HG02798 (cell line): ENCODE measurements at regions not wholly inside any gene's neighbourhood (a gene's known extent, or its start where the extent isn't known, plus 50 kb on each side); places are given as distances from the start of the nearest gene placed in this dataset.
"Not testable (repeated sequence)": the region's sequence is repeated elsewhere in the genome, so short reads cannot be mapped to it uniquely, and the experiment has no call there.

Experiments used
- ATAC-seq: cut with Tn5 transposase; IDR thresholded peaks from one replicate; pipeline ENCODE4 v1.9.1; 2021; ENCODE audit warnings: mild to moderate bottlenecking; ENCODE audit not compliant: unreplicated experiment, poor library complexity

DNA sequence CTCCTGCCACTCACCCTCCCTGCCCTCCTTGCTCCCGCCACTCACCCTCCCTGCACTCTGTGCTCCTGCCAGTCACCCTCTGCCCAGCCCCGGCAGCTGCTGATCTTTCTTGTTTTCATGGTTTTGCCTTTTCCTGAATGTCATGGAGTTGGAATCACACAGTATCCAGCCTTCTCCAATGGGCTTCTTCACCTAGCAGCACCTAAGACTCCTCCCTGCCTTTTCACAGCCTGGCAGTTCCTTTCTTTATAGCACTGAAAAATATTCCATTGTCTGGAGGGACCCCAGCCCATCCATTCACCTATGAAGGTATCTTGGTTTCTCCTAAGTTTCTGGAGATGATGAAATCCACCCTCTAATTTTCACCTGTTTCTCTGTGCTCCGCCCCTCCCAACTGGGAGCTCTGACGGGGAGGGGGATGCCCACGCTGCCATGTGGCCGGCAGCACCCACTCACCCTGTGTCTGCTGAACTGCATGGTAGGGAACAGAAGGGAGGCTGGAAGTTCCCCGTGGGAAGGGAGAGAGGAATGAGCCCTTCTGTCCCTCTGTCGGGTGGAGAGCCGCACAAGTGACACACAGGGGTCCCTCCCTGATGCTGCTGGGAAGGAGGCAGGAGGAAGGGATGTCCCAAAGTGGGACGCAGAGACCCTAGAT lies 144.9 kb upstream of the ZNF469 start:
- ATAC-seq: not testable (repeated sequence)

DNA sequence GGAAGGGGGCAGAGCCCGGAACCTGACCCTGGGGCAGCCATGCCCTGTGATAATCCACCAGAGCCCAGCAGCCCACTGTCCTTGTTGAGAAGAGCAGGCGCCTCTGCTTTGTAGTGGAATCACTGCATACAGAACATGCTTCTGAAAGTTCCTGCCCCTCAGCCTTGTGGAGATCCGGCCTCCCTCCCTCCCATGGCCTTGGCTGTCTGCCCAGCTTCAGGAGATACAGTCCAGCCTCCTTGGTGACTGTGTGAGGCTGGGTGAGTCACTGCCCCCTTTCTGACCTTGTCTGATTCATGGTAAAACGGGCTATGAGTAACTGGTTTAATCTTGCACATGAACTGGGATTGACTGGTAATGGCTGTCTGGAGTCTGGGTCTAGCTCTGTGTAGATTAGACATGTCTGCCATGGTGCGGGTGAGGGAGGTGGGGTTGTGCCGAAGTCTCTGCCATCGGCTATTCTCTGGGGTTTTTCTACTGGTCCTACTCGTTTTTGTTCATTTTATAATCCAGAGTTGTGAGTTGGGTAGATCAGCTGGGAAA lies 144.0 kb upstream of the ZNF469 start:
- not testable (repeated sequence) for ATAC-seq

DNA sequence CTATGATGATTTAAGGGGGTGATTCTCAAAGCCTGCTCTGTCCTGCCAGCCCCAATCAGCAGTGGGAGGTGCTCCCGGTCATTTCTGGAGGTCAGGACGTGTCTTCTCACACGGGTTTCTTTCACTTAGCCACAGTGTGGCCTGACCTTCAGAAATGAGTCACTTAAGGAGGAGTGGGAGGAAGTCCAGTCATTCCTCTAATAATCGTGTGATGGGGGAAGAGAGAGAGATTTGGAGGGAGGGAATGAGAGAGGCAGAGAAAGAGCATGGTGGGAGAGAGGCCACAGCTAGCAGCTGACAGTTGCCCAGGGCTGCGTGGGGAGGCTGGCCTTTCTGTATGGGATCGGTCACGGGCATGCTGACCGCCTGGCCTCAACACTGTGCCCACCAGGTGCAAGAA lies 142.6 kb upstream of the ZNF469 start:
- peak; percentile 37 for ATAC-seq

DNA sequence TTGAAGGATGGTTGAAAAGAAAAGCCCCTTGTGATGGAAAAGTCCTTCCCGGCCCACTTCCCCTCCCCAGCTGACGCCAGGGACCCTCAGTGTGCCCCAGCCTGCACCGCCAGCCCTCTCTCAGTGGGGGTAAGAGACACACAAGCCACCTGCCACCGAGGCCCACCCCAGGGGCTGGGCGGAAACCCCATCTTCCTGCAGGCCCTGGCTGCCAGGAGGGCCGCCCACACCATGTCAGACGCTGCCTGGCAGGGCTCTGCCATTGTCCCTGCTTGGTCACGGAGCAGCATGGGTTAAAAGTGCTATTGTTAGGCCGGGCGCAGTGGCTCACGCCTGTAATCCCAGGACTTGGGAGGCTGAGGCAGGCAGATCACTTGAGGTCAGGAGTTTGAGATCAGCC lies 142.0 kb upstream of the ZNF469 start:
- not testable (repeated sequence) for ATAC-seq

DNA sequence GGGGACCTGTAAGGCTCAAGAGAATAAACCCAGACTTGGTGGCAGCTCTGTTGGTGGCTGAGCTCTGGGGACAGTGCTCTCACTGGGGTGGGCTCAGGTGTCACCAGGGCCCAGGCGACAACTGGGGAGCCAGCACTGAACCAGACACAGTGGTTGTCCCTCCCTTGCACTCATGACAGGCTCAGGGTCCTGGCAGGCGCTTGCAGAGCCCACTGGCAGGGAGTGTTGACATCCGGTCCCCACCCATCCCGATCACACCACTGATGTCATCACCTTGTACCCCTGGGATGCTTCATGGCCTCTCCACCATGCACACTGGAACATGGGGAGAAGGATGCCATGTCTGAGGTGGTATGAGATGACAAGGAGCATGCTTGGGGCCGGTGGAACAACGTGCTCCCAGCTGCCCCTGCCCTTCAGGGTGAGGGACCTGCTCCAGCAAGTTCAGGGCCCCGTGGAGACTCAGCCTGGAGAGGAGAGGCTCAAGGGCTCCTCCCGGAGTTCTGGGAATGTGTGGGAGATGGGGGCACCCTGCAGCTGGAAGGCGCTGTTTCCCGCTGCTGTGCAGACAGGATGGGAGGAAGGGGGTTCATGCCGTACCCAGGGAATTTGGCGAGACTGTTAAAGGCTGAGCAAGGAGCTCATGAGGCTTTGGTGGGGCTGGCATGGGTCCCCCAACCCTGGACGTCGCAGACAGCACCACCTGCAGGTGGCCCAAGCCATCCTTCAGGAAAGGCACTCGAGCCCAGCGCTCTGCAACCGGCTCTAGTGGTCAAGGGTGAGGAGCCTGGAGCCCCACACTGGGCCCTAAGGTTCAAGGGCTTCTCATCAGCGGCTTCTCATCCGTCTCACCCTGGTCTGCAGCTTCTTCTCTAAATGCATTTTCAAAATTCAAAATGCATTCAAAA lies 141.1 kb upstream of the ZNF469 start:
- ATAC-seq: not testable (repeated sequence)

DNA sequence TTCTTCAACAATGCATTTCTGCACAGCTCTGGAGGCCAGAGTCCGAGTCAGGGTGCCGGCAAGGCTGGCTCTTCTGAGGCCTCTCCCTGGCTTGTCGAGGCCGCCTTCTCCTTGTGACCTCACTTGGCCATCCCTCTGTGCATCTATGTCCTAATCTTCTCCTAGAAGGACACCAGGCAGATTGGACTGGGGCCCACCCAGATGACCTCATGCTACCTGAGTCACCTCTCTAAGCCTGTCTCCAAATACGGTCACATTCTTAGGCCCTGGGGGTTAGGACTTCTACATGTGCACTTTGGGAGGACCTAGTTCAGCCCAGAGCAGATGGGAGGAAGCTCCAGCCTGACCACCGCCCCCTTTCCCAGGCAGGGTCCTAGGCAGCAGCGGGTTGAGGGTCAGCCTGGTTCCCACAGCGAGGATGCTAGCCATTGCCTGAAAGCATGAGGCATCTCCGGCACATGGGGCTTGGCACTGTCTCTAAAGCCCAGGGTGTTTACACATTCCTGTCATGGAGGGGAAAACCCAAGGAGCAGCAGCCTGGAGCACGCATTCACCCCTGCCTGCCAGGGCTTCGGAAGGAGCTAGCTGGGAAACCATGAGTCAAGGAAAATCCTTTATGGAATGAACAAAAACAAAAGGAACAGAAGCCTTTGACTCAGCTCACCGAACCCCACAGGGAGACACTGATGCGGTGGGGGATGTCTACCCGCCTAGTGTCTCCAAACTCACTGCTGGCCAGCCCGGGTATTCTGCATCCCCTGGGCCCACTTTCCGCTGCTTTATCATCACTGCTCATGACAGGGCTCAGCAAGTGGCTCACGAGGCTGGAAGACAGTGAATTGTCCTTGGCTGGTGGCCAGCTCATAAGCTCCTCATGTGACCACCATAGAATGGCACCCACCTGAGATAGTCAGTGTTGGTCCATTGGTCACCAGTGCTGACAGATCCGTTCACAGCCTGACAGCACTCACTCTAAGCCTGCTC lies 140.2 kb upstream of the ZNF469 start:
- ATAC-seq: not testable (repeated sequence)

DNA sequence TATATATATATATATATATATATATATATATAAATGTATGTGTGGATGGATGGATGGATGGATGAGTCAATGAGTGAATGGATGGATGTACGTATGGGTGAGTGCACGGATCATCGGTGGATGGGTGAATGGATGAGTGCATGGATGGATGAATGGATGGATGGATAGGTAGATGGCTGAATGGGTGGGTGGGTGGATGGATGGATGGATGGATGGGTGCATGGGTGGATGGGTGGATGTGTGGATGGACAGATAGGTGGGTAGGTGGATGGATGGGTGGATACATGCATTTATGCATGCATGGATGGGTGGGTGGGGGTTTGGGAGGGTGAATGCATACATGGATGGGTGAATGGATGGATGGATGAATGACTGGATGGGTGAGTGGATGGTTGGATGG lies 138.8 kb upstream of the ZNF469 start:
- not testable (repeated sequence) for ATAC-seq

DNA sequence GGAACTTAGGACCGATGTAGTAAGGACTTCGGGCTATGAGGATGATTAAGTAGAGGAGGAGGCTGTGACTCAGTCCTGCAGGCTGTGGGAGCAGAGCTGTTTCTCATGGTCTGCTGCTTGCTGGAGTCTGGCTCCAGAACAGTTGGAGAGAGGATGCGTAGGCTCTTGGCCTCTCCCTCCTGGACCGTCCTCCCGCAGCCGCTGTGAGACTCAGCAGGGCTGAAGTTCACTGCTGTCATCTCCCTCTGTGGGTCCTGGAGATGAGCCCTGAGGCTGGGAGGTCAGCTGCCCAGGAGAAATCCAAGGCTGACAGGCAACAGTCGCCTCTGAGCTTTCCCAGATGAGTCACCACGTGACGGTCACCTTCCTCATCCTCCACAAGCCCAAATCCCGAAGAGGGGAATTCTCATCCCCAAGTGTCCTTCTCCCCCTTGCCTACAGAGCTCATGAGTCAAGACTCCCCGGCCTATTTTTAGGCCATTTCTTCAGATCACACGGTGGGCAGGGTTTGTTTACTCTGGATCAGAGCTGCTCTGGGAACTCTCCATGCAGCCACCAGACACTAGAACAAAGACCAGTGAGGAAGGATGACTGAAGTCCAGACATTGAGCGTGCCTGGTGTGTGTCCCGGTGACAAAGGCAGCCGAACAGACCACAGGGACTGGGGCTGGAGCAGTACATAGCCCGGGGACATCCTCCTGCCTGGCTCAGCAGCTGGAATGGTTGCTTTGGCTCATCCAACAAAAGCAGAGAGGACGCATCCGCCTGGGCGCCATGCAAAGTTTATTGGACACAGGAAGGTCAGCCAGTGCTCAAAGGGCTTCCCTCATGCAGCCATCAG lies 137.3 kb upstream of the ZNF469 start:
- not testable (repeated sequence) for ATAC-seq

DNA sequence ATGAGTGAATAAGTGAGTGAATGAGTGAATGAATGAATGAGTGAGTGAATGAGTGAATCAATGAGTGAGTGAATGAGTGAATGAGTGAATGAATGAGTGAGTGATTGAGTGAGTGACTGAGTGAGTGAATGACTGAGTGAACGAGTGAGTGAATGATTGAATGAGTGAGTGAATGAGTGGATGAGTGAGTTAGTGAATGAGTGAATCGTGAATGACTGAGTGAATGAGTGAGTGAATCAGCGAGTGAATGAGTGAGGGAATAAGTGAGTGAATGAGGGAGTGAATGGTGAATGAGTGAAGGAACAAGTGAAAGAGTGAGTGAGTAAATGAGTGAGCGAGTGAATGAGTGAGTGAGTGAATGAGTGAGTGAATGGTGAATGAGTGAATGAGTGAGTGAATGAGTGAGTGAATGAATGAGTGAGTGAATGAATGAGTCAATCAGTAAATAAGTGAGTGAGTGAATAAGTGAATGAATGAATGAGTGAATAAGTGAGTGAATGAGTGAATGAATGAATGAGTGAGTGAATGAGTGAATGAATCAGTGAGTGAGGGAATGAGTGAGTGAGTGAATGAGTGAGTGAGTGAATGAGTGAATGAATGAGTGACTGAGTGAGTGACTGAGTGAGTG lies 135.7 kb upstream of the ZNF469 start:
- not testable (repeated sequence) for ATAC-seq

DNA sequence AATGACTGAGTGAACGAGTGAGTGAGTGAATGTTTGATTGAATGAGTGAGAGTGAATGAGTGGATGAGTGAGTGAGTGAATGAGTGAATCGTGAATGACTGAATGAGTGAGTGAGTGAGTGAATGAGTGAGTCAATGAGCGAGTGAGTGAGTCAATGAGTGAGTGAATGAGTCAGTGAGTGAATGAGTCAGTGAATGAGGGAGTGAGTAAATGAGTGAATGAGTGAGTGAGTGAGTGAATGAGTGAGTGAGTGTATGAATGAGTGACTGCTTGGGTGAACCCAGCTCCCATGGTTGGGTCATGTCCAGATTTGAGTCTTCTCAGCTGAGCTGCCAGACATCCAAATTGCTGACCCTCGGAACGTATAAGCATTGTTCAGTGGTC lies 135.2 kb upstream of the ZNF469 start:
- ATAC-seq: not testable (repeated sequence)

DNA sequence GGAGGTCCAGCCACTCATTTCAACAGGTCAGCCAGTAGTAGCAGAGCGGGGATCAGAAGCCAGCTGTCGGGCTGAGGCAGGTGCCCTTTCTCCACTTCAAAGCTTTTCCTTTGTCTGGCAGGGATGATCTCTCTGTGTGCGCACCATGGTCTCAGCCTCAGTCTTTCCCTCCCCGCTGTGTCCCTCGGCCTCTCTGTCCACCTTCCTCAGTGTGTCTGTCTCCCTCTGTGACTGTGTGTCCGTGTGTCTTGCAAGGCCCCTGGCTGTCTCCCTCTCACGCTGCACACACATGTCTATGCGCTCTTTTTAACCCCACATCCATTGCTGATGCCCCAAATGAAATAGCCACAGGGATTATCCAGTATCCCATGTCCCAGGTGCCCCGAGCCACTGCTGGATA lies 134.0 kb upstream of the ZNF469 start:
- ATAC-seq: not testable (repeated sequence)

DNA sequence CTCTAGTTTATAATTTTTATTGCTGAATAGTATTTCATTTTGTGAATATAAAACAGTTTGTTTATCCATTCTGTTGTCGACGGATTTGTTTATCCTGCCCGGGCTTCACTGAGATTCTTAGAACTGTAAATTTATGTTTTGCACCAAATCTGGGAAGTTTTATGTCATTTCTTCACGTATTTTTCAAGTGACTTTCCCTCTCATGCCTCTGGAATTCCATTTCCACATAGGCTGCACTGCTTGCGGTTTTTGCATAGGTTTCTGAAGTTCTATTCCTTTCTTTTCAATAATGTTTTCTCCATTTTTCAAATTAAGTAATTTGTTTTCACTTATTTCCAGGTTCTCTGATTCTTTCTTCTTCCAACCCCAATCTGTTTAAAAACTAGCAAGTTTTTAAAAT lies 132.4 kb upstream of the ZNF469 start:
- ATAC-seq: not testable (repeated sequence)

DNA sequence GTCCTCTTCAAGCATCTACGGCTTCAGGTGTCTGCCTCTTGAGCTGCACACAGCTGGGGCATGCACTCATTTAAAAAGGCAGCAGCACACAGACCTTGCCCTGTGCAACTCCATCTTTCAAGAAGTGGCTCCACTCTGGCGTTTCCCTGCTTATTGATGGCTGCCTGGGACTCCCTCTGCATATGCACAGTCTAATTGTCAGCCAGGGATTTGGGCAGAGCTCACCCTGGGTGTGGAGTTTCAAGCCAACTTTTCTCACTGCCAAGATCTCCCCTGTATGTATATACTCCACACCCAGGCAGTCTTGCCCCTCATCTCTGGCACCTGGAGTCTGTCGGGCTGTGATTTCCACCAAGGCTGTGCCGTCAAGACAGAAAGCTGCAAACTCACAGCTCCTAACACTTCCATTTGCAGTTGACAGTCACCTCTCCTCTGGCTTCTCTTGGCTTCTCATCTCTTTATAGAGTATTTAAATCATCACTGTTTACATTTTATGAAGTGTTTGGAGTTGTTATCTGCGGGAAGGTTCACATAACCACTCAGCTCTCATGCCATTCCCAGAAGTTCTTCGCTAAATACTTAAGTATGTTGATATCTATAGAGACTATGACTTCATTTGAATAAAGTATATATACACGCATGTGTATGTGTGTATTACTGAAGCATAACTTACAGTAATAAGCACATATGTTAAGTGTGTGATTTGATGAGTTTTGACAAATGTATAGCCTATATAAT lies 130.5 kb upstream of the ZNF469 start:
- not testable (repeated sequence) for ATAC-seq

DNA sequence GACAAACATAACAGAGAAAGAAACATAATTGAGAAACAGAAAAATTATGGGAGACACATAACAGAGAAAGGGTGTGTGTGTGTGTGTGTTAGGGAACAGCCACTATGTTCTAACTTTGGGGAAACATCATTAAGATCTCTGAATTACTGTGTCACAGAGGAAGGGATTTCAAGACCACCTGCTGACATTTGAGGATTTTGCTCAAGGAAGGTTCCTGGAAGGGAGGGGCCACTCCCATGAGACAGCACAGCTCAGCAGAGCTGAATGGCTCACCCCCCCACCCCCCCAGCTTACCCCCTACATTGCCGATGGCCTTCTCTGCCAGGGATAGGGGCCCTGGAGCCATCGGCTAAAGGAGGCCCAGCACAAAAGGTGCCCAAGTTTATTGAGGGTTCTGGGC lies 124.6 kb upstream of the ZNF469 start:
- not testable (repeated sequence) for ATAC-seq

DNA sequence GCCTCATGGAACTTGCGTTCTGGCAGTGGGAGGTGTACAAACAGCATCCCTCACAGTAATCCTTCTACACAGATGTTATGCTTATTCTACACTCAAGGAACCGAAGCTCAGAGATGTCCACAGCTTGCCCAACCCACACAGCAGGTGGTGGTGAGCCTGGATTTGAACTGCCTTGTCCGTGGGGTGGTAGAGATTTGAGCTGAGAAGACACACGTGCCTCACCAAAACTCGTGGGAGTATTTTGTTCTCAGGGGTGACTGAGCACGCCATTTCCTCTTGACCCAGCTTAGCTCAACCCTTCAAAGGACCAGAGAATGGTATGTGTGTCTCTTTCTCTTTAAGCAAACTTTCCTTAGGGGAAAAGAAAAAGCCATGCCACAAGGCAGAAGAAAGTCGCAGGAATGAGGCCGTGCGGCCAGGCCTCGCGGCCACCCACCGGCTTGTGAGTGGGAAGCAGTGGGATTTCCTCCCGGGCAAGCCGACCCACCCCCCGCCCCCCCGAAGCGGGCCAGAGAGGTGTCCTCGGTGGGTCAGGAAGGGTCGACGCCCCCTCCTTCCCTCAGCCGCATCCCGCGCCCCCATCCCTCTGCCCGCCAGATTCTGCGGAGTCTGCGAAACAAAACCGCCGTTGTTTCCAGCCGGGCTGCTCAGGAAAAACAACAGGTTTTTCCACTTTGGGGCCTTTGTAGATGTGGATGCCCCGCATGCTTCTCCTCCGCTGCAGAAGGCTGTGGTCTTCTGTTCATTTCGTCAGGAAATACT lies 123.8 kb upstream of the ZNF469 start:
- not testable (repeated sequence) for ATAC-seq

DNA sequence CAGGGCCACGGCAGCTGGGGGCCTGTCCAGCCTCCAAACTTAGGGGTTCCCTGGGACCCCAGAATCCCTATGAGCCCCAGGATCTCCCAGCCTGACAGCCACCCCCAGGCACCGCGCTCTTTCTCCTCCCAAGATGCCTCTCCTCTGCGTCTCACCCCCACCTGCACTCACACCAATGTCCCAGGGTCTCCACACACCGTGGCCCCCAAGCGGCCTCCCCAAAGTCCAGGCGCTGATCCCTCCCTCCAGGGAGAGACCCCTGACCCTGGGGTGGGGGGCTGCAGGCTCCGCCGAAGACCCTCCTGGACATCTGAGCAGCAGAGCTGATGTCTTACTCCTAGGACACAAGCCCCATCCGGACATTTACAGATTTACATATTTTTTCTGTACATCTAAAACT lies 123.2 kb upstream of the ZNF469 start:
- ATAC-seq: not testable (repeated sequence)

DNA sequence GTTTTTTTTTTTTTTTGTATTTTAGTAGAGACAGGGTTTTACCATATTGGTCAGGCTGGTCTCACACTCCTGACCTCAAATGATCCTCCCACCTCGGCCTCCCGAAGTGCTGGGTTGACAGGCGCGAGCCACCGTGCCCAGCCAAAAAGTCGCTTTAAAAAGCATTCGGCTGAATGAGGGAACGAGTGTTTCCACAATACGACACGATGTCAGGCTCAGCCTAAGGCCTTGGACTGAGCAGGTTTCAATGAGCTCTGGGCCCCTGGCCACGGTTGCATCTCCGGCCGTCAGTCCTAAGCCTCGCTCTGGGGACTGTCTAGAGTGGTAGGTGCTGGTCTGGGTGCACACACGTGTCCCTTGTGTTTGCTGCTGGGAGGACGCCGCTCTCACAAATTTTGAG lies 122.6 kb upstream of the ZNF469 start:
- not testable (repeated sequence) for ATAC-seq
